ENCODE measurements at regions not wholly inside any gene's neighbourhood (a gene's known extent, or its start where the extent isn't known, plus 50 kb on each side); places are given as distances from the start of the nearest gene placed in this dataset.

DNA sequence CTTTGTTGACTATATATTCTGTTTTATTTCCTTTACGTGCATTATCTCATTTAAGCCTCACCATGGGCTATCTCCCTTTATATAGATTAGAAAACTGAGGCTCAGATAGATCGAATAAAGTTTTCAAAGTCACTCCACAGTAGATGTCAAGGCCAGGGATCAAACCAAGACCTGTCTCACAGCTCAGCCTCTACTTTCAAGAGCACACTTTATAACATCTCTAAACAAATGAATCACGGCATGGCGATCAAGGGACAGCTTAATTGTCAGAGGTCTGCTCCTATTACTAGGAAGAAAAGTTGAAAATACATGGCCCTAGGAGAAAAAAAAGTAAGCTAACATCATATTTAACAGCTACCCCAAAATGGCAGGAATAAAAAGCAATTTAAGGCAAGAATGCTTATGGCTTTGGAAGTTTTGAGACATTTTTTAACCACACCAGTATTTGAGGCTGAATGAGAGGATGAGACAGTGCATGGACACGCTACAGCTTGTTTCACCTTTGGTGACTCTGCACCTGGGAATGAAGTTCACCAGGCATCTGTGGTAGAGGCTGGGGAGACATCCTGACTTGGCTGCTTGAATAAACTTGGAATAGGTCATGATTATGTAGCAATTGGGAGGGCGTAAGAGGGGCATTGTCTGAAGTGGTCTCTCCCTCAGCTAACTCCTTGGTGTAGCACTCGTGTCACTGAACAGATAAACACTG is 486.8 kb upstream of the WWC1 start:
- H3K9ac ChIP-seq (ENCODE audit: insufficient read depth, low read depth, low read length): no peak overlapping the region
- H3K79me2 ChIP-seq (ENCODE audit: insufficient read depth, low read length): no peaks in the 10 kb centered on the region
- H3K4me3 ChIP-seq (replicated peaks in 1 of 3; ENCODE audit: insufficient read depth in 1 of 3, low read depth in 2 of 3, low read length in 3 of 3): no peak overlapping the region
- BruUV-seq (replicated peaks): no TSS peak
- FAIRE-seq: no peak
- intact Hi-C loops (cut with micrococcal nuclease; ENCODE audit: unreplicated experiment) (no loop called here), in situ Hi-C loops (cut with HindIII; ENCODE audit: extremely low pct_ligation_motif_present, low pct_unique_long_range_greater_than_20kb) (no loop called here)
- CTCF ChIA-PET (ENCODE audit: low intra/inter-chr PET ratio, low total read pairs): no interaction called here
- WGBS (ENCODE audit: low lambda C conversion rate): 15% methylated on average over 7 of the region's 7 CpGs
- H2AFZ ChIP-seq (ENCODE audit: low read length): no peak overlapping the region
- no peak overlapping the region for H3K27ac ChIP-seq (ENCODE audit: extremely low read length, insufficient read depth, low read length)
- H4K20me1 ChIP-seq (ENCODE audit: insufficient read depth, low read length): no peaks in the 10 kb centered on the region
- no peak for DNase-seq (ENCODE audit: low spot score)
- no peak overlapping the region for H3K4me2 ChIP-seq (ENCODE audit: low read depth, low read length)
- H3K36me3 ChIP-seq (replicated peaks in 1 of 2; ENCODE audit: control insufficient read depth in 1 of 2, insufficient read depth in 2 of 2, low read length in 2 of 2): no peaks in the 10 kb centered on the region
- H3K9me3 ChIP-seq (ENCODE audit: low read length): no peaks in the 10 kb centered on the region
- TF ChIP-seq KAT2B (IDR thresholded peaks at IDR 0.05; ENCODE audit: borderline replicate concordance, low read depth, low read length): no peak
- no peak for TF ChIP-seq PAX8 (CRISPR knock-in tag; IDR thresholded peaks at IDR 0.05; ENCODE audit: borderline replicate concordance)
- POLR2A ChIA-PET: no interaction called here
- peaks cover 0 to 4% of the 10 kb centered on the region in 2 experiments; a peak in 1 of 5 replicates for H3K27me3 ChIP-seq (ENCODE audit: control insufficient read depth in 1 of 2, insufficient read depth in 2 of 2, low read length in 2 of 2)
- H3K4me1 ChIP-seq (ENCODE audit: insufficient read depth, low read length): no peaks in the 10 kb centered on the region
- ATAC-seq: no peak

DNA sequence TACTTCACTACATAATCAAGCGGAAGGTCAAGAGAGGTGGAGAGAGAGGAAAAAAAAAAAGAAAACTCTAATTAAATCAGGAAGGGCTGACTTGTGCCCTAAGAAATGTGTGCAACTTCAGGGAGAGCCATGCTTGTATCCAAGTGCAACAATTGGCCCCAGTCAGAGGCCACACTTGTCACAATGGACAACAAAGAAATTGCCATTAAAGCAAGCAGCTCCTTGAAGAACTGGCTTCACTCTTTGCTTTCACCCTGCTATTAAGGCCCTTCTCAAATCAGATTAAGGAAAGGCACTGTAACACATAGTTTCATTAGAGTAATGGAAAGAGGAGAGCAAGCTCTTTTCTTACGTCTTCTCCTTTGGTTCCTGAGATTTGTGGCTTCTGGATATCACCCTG is 480.9 kb upstream of the WWC1 start:
- BruUV-seq (replicated peaks): no TSS peak
- H3K4me1 ChIP-seq (ENCODE audit: insufficient read depth, low read length): peaks cover 9% of the 10 kb centered on the region
- ChIA-PET CTCF (ENCODE audit: low intra/inter-chr PET ratio, low total read pairs) (no interaction called here), POLR2A (no interaction called here)
- no peaks in the 10 kb centered on the region for H4K20me1 ChIP-seq (ENCODE audit: insufficient read depth, low read length)
- H3K9me3 ChIP-seq (ENCODE audit: low read length): no peaks in the 10 kb centered on the region
- no peaks in the 10 kb centered on the region for H3K36me3 ChIP-seq (replicated peaks in 1 of 2; ENCODE audit: control insufficient read depth in 1 of 2, insufficient read depth in 2 of 2, low read length in 2 of 2)
- ATAC-seq (no peak), DNase-seq (ENCODE audit: low spot score) (no peak), FAIRE-seq (no peak)
- H2AFZ ChIP-seq (ENCODE audit: low read length): no peak overlapping the region
- 88% methylated on average over 2 of the region's 2 CpGs for WGBS (ENCODE audit: low lambda C conversion rate)
- no peak overlapping the region for H3K27ac ChIP-seq (ENCODE audit: extremely low read length, insufficient read depth, low read length)
- H3K27me3 ChIP-seq (ENCODE audit: control insufficient read depth in 1 of 2, insufficient read depth in 2 of 2, low read length in 2 of 2): no peaks in the 10 kb centered on the region
- no peaks in the 10 kb centered on the region for H3K79me2 ChIP-seq (ENCODE audit: insufficient read depth, low read length)
- in situ Hi-C loops (cut with HindIII; ENCODE audit: extremely low pct_ligation_motif_present, low pct_unique_long_range_greater_than_20kb): no loop called here
- H3K4me2 ChIP-seq (ENCODE audit: low read depth, low read length): no peak overlapping the region
- no peak overlapping the region for H3K9ac ChIP-seq (ENCODE audit: insufficient read depth, low read depth, low read length)
- no peak overlapping the region for H3K4me3 ChIP-seq (replicated peaks in 1 of 3; ENCODE audit: insufficient read depth in 1 of 3, low read depth in 2 of 3, low read length in 3 of 3)
- intact Hi-C loops (cut with micrococcal nuclease; ENCODE audit: unreplicated experiment): no loop called here
- TF ChIP-seq IRF2 (CRISPR knock-in tag; IDR thresholded peaks at IDR 0.05) (no peak), ELF1 (CRISPR knock-in tag; IDR thresholded peaks at IDR 0.05) (no peak), ZNF772 (CRISPR knock-in tag; IDR thresholded peaks at IDR 0.05) (no peak), PHF8 (CRISPR knock-in tag; IDR thresholded peaks at IDR 0.05) (no peak), SUZ12 (IDR thresholded peaks at IDR 0.05; ENCODE audit: low read depth, low read length) (no peak), REXO4 (CRISPR knock-in tag; IDR thresholded peaks at IDR 0.05; ENCODE audit: borderline replicate concordance) (no peak), KDM5A (IDR thresholded peaks at IDR 0.05; ENCODE audit: borderline replicate concordance, low read length) (no peak), MXI1 (IDR thresholded peaks at IDR 0.05; ENCODE audit: borderline replicate concordance, low read depth, low read length) (no peak), HOXA9 (CRISPR knock-in tag; IDR thresholded peaks at IDR 0.05; ENCODE audit: borderline replicate concordance) (no peak)
- TF ChIP-seq, protein P1, sequence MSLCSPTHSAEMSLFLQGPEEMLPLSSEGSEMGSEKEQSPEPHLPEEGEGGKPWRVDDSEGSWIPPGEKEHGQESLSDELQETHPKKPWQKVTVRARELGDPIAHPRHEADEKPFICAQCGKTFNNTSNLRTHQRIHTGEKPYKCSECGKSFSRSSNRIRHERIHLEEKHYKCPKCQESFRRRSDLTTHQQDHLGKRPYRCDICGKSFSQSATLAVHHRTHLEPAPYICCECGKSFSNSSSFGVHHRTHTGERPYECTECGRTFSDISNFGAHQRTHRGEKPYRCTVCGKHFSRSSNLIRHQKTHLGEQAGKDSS (CRISPR knock-in tag; IDR thresholded peaks at IDR 0.05; ENCODE audit: borderline replicate concordance, low read depth): no peak
- TF ChIP-seq, protein P2, sequence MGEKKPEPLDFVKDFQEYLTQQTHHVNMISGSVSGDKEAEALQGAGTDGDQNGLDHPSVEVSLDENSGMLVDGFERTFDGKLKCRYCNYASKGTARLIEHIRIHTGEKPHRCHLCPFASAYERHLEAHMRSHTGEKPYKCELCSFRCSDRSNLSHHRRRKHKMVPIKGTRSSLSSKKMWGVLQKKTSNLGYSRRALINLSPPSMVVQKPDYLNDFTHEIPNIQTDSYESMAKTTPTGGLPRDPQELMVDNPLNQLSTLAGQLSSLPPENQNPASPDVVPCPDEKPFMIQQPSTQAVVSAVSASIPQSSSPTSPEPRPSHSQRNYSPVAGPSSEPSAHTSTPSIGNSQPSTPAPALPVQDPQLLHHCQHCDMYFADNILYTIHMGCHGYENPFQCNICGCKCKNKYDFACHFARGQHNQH (CRISPR knock-in tag; IDR thresholded peaks at IDR 0.05): no peak
- TF ChIP-seq, protein P3, sequence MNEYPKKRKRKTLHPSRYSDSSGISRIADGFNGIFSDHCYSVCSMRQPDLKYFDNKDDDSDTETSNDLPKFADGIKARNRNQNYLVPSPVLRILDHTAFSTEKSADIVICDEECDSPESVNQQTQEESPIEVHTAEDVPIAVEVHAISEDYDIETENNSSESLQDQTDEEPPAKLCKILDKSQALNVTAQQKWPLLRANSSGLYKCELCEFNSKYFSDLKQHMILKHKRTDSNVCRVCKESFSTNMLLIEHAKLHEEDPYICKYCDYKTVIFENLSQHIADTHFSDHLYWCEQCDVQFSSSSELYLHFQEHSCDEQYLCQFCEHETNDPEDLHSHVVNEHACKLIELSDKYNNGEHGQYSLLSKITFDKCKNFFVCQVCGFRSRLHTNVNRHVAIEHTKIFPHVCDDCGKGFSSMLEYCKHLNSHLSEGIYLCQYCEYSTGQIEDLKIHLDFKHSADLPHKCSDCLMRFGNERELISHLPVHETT (CRISPR knock-in tag; conservative IDR thresholded peaks at IDR 0.05): no peak
- TF ChIP-seq, protein P4, sequence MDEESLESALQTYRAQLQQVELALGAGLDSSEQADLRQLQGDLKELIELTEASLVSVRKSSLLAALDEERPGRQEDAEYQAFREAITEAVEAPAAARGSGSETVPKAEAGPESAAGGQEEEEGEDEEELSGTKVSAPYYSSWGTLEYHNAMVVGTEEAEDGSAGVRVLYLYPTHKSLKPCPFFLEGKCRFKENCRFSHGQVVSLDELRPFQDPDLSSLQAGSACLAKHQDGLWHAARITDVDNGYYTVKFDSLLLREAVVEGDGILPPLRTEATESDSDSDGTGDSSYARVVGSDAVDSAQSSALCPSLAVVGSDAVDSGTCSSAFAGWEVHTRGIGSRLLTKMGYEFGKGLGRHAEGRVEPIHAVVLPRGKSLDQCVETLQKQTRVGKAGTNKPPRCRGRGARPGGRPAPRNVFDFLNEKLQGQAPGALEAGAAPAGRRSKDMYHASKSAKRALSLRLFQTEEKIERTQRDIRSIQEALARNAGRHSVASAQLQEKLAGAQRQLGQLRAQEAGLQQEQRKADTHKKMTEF (CRISPR knock-in tag; IDR thresholded peaks at IDR 0.05): no peak
